K562 (cell line): ENCODE measurements at regions not wholly inside any gene's neighbourhood (a gene's known extent, or its start where the extent isn't known, plus 50 kb on each side); places are given as distances from the start of the nearest gene placed in this dataset.

ENCODE experiments used
- FOS ChIP-seq: IDR thresholded peaks from 3 replicates; pipeline ENCODE4 v1.6.1; 2011; ENCODE audit not compliant: insufficient read length; ENCODE audit errors: extremely low read depth
- POLR2AphosphoS5 ChIP-seq: IDR thresholded peaks from 2 replicates; pipeline ENCODE4 v1.6.1; 2011; ENCODE audit warnings: mild to moderate bottlenecking, low read depth, low read length, moderate library complexity; ENCODE audit not compliant: control insufficient read depth, insufficient read depth
- RAD21 ChIP-seq, 2 experiments: fragments of 250-450 bp in 1 of 2; fragments of 450-650 bp in 1 of 2; sonication (Bioruptor Pico) in 1 of 2; formaldehyde crosslinking in 1 of 2; IDR thresholded peaks in 1 of 2; conservative IDR thresholded peaks in 1 of 2; 2 replicates each; pipeline versions ENCODE4 v1.4.0 to v1.8.0; 2020 to 2022; ENCODE audit warnings: mild to moderate bottlenecking in 2 of 2, moderate library complexity in 1 of 2
- THRAP3 ChIP-seq: fragments of 450-650 bp; IDR thresholded peaks from 2 replicates; pipeline ENCODE4 v1.6.1; 2016; ENCODE audit warnings: mild to moderate bottlenecking, inconsistent platforms, borderline replicate concordance
- ZNF445 ChIP-seq: fragments of 250-450 bp; sonication (Bioruptor Pico); IDR thresholded peaks from 2 replicates; pipeline ENCODE4 v1.4.0; 2020; ENCODE audit warnings: low read depth, mild to moderate bottlenecking, moderate library complexity
- TF ChIP-seq, protein P1 (sequence below), 3 experiments: IDR thresholded peaks in 2 of 3; conservative IDR thresholded peaks in 1 of 3; 2 replicates each; pipeline ENCODE4 v1.5.1; 2011 to 2012; ENCODE audit warnings: low read length in 3 of 3, mild to moderate bottlenecking in 3 of 3, control low read depth in 2 of 3, improper control_type of control experiment in 1 of 3, inconsistent platforms in 1 of 3, low read depth in 1 of 3, mixed read lengths in 1 of 3, moderate library complexity in 1 of 3; ENCODE audit not compliant: insufficient read depth in 2 of 3

DNA sequence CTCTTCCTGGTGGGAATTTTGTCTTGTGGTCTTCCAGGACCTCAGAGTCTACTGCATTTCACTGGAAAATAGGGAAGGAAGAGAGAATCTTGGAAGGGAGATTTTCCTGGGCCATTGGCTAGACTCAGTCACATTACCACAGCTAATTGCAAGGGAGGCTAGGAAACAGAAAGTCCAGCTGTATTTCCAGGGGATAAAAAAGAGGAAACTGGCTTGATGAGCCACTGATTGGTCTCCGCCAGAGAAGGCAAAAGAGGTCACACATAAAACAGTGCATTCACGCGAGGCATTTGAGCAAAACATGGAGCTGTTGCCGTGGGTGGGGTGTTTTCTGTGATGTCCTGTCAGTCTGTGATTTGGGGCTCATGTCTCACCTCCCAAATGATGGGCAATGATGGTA, 345.3 kb downstream of the FOXL1 start:
- TF ChIP-seq FOS (no peak), THRAP3 (no peak), RAD21 (CRISPR knock-in tag; conservative IDR thresholded peaks at IDR 0.05 in 1 of 2, IDR thresholded peaks at IDR 0.05 in 1 of 2) (no peak), ZNF445 (CRISPR knock-in tag) (no peak), POLR2AphosphoS5 (no peak)
- TF ChIP-seq, protein P1, sequence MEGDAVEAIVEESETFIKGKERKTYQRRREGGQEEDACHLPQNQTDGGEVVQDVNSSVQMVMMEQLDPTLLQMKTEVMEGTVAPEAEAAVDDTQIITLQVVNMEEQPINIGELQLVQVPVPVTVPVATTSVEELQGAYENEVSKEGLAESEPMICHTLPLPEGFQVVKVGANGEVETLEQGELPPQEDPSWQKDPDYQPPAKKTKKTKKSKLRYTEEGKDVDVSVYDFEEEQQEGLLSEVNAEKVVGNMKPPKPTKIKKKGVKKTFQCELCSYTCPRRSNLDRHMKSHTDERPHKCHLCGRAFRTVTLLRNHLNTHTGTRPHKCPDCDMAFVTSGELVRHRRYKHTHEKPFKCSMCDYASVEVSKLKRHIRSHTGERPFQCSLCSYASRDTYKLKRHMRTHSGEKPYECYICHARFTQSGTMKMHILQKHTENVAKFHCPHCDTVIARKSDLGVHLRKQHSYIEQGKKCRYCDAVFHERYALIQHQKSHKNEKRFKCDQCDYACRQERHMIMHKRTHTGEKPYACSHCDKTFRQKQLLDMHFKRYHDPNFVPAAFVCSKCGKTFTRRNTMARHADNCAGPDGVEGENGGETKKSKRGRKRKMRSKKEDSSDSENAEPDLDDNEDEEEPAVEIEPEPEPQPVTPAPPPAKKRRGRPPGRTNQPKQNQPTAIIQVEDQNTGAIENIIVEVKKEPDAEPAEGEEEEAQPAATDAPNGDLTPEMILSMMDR (IDR thresholded peaks at IDR 0.05 in 2 of 3, conservative IDR thresholded peaks at IDR 0.05 in 1 of 3; ENCODE audit: insufficient read depth in 2 of 3, low read depth in 1 of 3, low read length in 3 of 3) = no peak
